Endothelial cell (in vitro differentiated cells): ENCODE measurements at regions not wholly inside any gene's neighbourhood (a gene's known extent, or its start where the extent isn't known, plus 50 kb on each side); places are given as distances from the start of the nearest gene placed in this dataset.
"Not testable (repeated sequence)": the region's sequence is repeated elsewhere in the genome, so short reads cannot be mapped to it uniquely, and the experiment has no call there.

Source experiments
- DNase-seq: peaks from one replicate; pipeline ENCODE4 v3.0.0; 2021; ENCODE audit warnings: low spot score
- H3K27ac Mint-ChIP-seq: one replicate; pipeline ENCODE4 v1.8.0; 2021; ENCODE audit warnings: mixed read lengths, inconsistent platforms; ENCODE audit not compliant: unreplicated experiment
- H3K27me3 Mint-ChIP-seq: one replicate; pipeline ENCODE4 v1.8.0; 2021; ENCODE audit warnings: mild to moderate bottlenecking, moderate library complexity, mixed read lengths, inconsistent platforms; ENCODE audit not compliant: unreplicated experiment
- H3K36me3 Mint-ChIP-seq: one replicate; pipeline ENCODE4 v1.8.0; 2021; ENCODE audit warnings: mild to moderate bottlenecking, low read depth, mixed read lengths, inconsistent platforms; ENCODE audit not compliant: unreplicated experiment
- H3K4me1 Mint-ChIP-seq: one replicate; pipeline ENCODE4 v1.8.0; 2021; ENCODE audit warnings: mild to moderate bottlenecking, mixed read lengths, inconsistent platforms; ENCODE audit not compliant: unreplicated experiment
- H3K4me3 Mint-ChIP-seq: one replicate; pipeline ENCODE4 v1.8.0; 2021; ENCODE audit warnings: mild to moderate bottlenecking, mixed read lengths, inconsistent platforms; ENCODE audit not compliant: unreplicated experiment
- H3K9me3 Mint-ChIP-seq: one replicate; pipeline ENCODE4 v1.8.0; 2021; ENCODE audit warnings: mixed read lengths, inconsistent platforms; ENCODE audit not compliant: unreplicated experiment
- TF ChIP-seq, protein P1 (sequence below): fragments of 200-600 bp; sonication (generic); IDR thresholded peaks from one replicate; pipeline ENCODE4 v1.5.0; 2021; ENCODE audit warnings: antibody characterized with exemption; ENCODE audit not compliant: unreplicated experiment

DNA sequence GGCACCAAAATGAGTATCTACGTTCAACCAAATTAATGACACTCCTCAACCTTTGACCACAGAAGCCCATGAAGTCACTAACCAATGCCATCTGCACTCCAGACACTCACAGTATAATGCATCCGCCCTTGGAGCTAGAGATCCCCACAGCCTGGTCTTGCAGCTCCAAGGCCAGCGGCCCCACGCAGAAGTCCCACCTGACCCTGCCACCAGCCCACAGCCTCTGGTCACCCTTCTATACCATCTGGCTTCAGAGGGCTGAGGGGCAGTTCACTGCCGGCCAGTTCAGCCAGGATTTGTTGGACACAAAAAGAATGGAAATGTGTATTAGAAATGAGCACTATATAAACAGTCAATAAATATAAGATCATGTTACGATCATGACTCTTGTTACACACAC lies 211.2 kb downstream of the RRAGC start:
- Mint-ChIP-seq H3K4me3 (no peak overlapping the region), H3K27me3 (peaks cover 4% of the 10 kb centered on the region), H3K27ac (no peak overlapping the region), H3K9me3 (no peaks in the 10 kb centered on the region), H3K36me3 (no peaks in the 10 kb centered on the region), H3K4me1 (no peaks in the 10 kb centered on the region)
- DNase-seq: no peak
- TF ChIP-seq, protein P1, sequence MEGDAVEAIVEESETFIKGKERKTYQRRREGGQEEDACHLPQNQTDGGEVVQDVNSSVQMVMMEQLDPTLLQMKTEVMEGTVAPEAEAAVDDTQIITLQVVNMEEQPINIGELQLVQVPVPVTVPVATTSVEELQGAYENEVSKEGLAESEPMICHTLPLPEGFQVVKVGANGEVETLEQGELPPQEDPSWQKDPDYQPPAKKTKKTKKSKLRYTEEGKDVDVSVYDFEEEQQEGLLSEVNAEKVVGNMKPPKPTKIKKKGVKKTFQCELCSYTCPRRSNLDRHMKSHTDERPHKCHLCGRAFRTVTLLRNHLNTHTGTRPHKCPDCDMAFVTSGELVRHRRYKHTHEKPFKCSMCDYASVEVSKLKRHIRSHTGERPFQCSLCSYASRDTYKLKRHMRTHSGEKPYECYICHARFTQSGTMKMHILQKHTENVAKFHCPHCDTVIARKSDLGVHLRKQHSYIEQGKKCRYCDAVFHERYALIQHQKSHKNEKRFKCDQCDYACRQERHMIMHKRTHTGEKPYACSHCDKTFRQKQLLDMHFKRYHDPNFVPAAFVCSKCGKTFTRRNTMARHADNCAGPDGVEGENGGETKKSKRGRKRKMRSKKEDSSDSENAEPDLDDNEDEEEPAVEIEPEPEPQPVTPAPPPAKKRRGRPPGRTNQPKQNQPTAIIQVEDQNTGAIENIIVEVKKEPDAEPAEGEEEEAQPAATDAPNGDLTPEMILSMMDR: no peak

DNA sequence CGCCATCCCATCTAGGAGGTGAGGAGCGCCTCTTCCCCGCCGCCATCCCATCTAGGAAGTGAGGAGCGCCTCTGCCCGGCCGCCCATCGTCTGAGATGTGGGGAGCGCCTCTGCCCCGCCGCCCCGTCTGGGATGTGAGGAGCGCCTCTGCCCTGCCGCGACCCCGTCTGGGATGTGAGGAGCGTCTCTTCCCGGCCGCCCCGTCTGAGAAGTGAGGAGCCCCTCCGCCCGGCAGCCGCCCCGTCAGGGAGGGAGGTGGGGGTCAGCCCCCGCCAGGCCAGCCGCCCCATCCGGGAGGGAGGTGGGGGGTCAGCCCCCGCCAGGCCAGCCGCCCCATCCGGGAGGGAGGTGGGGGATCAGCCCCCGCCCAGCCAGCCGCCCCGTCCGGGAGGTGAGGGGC lies 212.2 kb downstream of the RRAGC start:
- H3K27ac Mint-ChIP-seq, H3K27me3 Mint-ChIP-seq, H3K4me1 Mint-ChIP-seq: not testable (repeated sequence)

DNA sequence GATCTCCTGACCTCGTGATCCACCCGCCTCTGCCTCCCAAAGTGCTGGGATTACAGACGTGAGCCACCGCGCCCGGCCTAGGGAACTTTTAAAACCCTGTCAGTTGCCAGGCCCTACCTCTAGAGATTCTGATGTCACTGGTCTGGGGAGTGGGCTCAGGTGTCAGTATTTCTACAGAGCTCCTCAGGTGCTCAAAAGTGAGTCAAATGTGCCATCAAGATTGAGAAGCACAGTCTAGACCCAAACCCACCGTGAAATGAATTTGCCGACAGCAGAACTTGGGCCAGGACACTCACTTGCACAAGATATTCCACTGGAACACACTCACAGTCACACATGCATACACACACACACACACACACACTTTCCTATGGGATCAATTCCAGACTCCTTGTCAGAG lies 215.5 kb downstream of the RRAGC start:
- TF ChIP-seq, protein P1: no peak
- H3K27me3 Mint-ChIP-seq: peaks cover 5% of the 10 kb centered on the region

More for the DNA sequence above, 212.2 kb downstream of the RRAGC start:
- H3K36me3 Mint-ChIP-seq, H3K4me3 Mint-ChIP-seq, H3K9me3 Mint-ChIP-seq, DNase-seq: not testable (repeated sequence)

DNA sequence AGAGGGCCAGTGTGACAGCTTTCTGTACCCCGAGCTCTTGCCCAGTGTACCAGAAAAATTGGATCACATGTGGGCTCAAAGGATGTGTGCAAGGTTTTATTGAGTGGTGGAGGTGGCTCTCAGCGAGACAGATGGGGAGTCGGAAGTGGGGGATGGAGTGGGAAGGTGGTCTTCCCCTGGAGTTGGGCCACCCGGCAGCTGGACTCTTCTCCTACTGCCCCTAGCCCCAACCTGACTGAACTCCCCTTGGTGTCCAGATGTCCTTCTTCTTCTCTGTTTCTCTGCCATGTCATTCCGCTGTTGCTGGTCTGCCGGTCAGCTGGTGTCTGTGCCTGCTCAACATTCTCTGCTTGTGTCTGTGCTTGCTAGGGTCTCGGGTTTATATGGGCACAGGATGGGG lies 217.9 kb downstream of the RRAGC start:
- peaks cover 3% of the 10 kb centered on the region for H3K36me3 Mint-ChIP-seq
- H3K27ac Mint-ChIP-seq: no peak overlapping the region
- no peak overlapping the region for H3K4me3 Mint-ChIP-seq
- TF ChIP-seq, protein P1: no peak
- DNase-seq: no peak
- H3K9me3 Mint-ChIP-seq: no peaks in the 10 kb centered on the region
- no peaks in the 10 kb centered on the region for H3K4me1 Mint-ChIP-seq
- H3K27me3 Mint-ChIP-seq: peaks cover 5% of the 10 kb centered on the region

More for the DNA sequence above, 215.5 kb downstream of the RRAGC start:
- Mint-ChIP-seq H3K27ac (no peak overlapping the region), H3K36me3 (peaks cover 3% of the 10 kb centered on the region), H3K4me3 (no peak overlapping the region), H3K9me3 (no peaks in the 10 kb centered on the region), H3K4me1 (no peaks in the 10 kb centered on the region)
- DNase-seq: no peak

DNA sequence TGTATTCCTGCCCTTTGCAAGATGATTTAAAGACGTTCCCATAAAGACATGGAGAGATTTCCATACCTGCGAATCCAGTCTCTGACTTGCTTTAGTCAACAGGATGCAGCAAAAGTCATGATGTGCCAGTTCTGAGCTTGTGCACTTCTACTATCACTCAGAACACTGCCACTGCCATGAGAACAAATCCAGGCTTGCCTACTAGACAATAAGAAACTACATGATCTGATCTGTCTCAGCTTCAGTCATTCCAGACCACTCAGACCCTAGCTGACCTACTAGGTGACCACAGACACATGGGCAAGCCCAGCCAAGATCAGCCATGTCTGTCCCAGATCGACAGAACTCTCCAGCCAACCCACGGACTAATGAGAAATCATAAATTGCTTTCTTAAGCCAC lies 219.2 kb downstream of the RRAGC start:
- Mint-ChIP-seq H3K9me3 (peaks cover 5% of the 10 kb centered on the region), H3K36me3 (peaks cover 3% of the 10 kb centered on the region), H3K4me3 (no peak overlapping the region), H3K27ac (no peak overlapping the region), H3K27me3 (peaks cover 5% of the 10 kb centered on the region), H3K4me1 (no peaks in the 10 kb centered on the region)
- no peak for DNase-seq
- TF ChIP-seq, protein P1: no peak

DNA sequence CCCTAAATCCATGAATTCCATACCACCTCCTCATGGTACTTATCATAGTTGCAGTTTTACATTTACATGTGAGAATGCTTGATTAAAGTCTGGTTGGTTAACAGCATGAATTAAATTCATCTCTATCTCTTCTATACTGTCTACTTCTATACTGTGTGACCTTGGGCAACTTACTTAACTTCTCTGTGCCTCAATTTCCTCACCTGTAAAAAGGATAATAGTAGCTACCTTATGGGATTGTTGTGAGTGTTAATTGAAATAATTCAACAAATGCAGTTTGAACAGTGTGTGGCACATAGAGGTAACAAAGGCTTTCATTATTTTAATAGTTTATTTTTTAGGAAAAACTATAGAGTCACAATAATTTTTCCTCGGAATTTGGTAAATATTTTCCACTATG lies 231.3 kb downstream of the RRAGC start:
- no peaks in the 10 kb centered on the region for H3K4me1 Mint-ChIP-seq
- peaks cover 4% of the 10 kb centered on the region for H3K9me3 Mint-ChIP-seq
- no peak overlapping the region for H3K4me3 Mint-ChIP-seq
- no peaks in the 10 kb centered on the region for H3K36me3 Mint-ChIP-seq
- H3K27me3 Mint-ChIP-seq: peaks cover 3% of the 10 kb centered on the region
- no peak overlapping the region for H3K27ac Mint-ChIP-seq
- no peak for DNase-seq
- TF ChIP-seq, protein P1: no peak
